K562 (cell line): ENCODE measurements at regions not wholly inside any gene's neighbourhood (a gene's known extent, or its start where the extent isn't known, plus 50 kb on each side); places are given as distances from the start of the nearest gene placed in this dataset.

Experiments used
- ATAC-seq: fragments of 200-7000 bp; cut with Tn5 transposase; 3 replicates; pipeline ENCODE4 v1.9.1; 2020; ENCODE audit warnings: moderate library complexity
- BruUV-seq: library from RNA; stranded (reverse); fragments of 400-500 nt; replicated peaks from 2 replicates; lab custom pipeline; 2021; lab: Mats Ljungman, UMichigan
- CTCF ChIA-PET: fragments of 300-600 bp; formaldehyde crosslinking; extraction: SDS; loops from one replicate; lab custom pipeline; 2021; ENCODE audit warnings: low intra/inter-chr PET ratio; lab: Yijun Ruan, JAX
- POLR2A ChIA-PET: fragments of 300-600, 350-650 bp; sonication (Branson Sonifier 250); formaldehyde crosslinking; extraction: SDS; loops from one replicate; lab custom pipeline; 2021; ENCODE audit warnings: antibody characterized with exemption, inconsistent platforms; lab: Yijun Ruan, JAX
- DNase-seq, 4 experiments: peaks; one replicate each; pipeline versions ENCODE4 v3.0.0 to v3.0.0-alpha.2; 2011 to 2018; ENCODE audit warnings: low spot score in 3 of 4, mixed read lengths in 3 of 4; ENCODE audit errors: extremely low read depth in 1 of 4
- FAIRE-seq: peaks from 2 replicates; lab custom pipeline; 2011; peaks lifted over from hg19 to GRCh38; lab: Jason Lieb, UNC
- H2AFZ ChIP-seq: 2 replicates; pipeline ENCODE4 v1.6.0; 2011; ENCODE audit warnings: low read depth, low read length, control low read depth, inconsistent platforms
- H3K27ac ChIP-seq: fragments of 200-600 bp; 3 replicates; pipeline ENCODE4 v1.8.0; 2011; ENCODE audit warnings: low read depth, mild to moderate bottlenecking, control low read depth, inconsistent platforms, low read length, moderate library complexity, mixed read lengths; ENCODE audit errors: extremely low read depth
- H3K27me3 ChIP-seq, 2 experiments: fragments of 300-600 bp in 1 of 2; 2 replicates in 1 of 2; 3 replicates in 1 of 2; pipeline versions ENCODE4 v1.6.0 to v1.8.0; 2011; ENCODE audit warnings: inconsistent platforms in 2 of 2, low read length in 2 of 2, mild to moderate bottlenecking in 1 of 2, mixed read lengths in 1 of 2, moderate library complexity in 1 of 2; ENCODE audit not compliant: control insufficient read depth in 2 of 2, insufficient read depth in 2 of 2
- H3K36me3 ChIP-seq: fragments of 300-600 bp; 3 replicates; pipeline ENCODE4 v1.8.0; 2011; ENCODE audit warnings: mild to moderate bottlenecking, low read length, inconsistent platforms; ENCODE audit not compliant: control insufficient read depth, insufficient read depth
- H3K4me1 ChIP-seq, 2 experiments: fragments of 200-600 bp in 1 of 2; replicated peaks in 1 of 2; 2 replicates in 1 of 2; 3 replicates in 1 of 2; pipeline versions ENCODE4 v1.5.1 to v1.8.0; 2011; ENCODE audit warnings: inconsistent platforms in 2 of 2, low read length in 2 of 2, mild to moderate bottlenecking in 1 of 2, mixed read lengths in 1 of 2, moderate library complexity in 1 of 2; ENCODE audit not compliant: control insufficient read depth in 2 of 2, insufficient read depth in 2 of 2
- H3K4me2 ChIP-seq: 2 replicates; pipeline ENCODE4 v1.6.1; 2011; ENCODE audit warnings: low read length, control low read depth, inconsistent platforms, mixed read lengths; ENCODE audit not compliant: insufficient read depth
- H3K4me3 ChIP-seq: fragments of 200-600 bp; sonication (generic), shearing (Covaris generic); 2 replicates; pipeline ENCODE4 v1.5.1; 2016; ENCODE audit warnings: control low read depth, inconsistent platforms
- H3K79me2 ChIP-seq: fragments of 200-600 bp; 3 replicates; pipeline ENCODE4 v1.8.0; 2011; ENCODE audit warnings: low read length, inconsistent platforms; ENCODE audit not compliant: control insufficient read depth, insufficient read depth
- H3K9ac ChIP-seq, 2 experiments: 2 replicates each; pipeline versions ENCODE4 v1.6.0 to v1.6.1; 2011; ENCODE audit warnings: low read depth in 2 of 2, low read length in 2 of 2, control low read depth in 1 of 2, inconsistent platforms in 1 of 2, mild to moderate bottlenecking in 1 of 2, mixed read lengths in 1 of 2; ENCODE audit not compliant: insufficient read depth in 1 of 2
- H3K9me1 ChIP-seq: one replicate; pipeline ENCODE4 v1.6.0; 2011; ENCODE audit warnings: inconsistent platforms, mild to moderate bottlenecking, low read length, moderate library complexity; ENCODE audit not compliant: control insufficient read depth, insufficient read depth
- H3K9me3 ChIP-seq: replicated peaks from 2 replicates; pipeline ENCODE4 v1.5.1; 2011; ENCODE audit warnings: low read depth, low read length, inconsistent platforms; ENCODE audit not compliant: control insufficient read depth, insufficient read depth
- H4K20me1 ChIP-seq: replicated peaks from 2 replicates; pipeline ENCODE4 v1.6.1; 2011; ENCODE audit warnings: low read length, inconsistent platforms, mixed read lengths; ENCODE audit not compliant: control insufficient read depth, insufficient read depth
- BRF2 ChIP-seq: IDR thresholded peaks from 3 replicates; pipeline ENCODE4 v1.6.1; 2011; ENCODE audit warnings: borderline replicate concordance, mild to moderate bottlenecking; ENCODE audit not compliant: insufficient read length, insufficient read depth
- CAMTA2 ChIP-seq: fragments of 250-450 bp; sonication (Bioruptor Pico); conservative IDR thresholded peaks from 2 replicates; pipeline ENCODE4 v1.5.1; 2022
- NEUROD1 ChIP-seq: fragments of 150-350 bp; IDR thresholded peaks from 2 replicates; pipeline ENCODE4 v1.6.1; 2014; ENCODE audit warnings: borderline replicate concordance, low read length, low read depth; ENCODE audit not compliant: partially characterized antibody
- TRIM24 ChIP-seq, 2 experiments: fragments of 450-650 bp; IDR thresholded peaks; 2 replicates each; pipeline ENCODE4 v1.6.1; 2016
- USF1 ChIP-seq: sonication (generic); formaldehyde crosslinking; IDR thresholded peaks from 2 replicates; pipeline ENCODE4 v1.9.0; 2022; ENCODE audit warnings: mild to moderate bottlenecking, missing genetic modification reagents
- ZNF24 ChIP-seq: fragments of 450-650 bp; IDR thresholded peaks from 2 replicates; pipeline ENCODE4 v1.6.1; 2016
- WGBS: fragments of 100-300 bp; shearing (Covaris generic); methylation state at CpG from one replicate; pipeline ENCODE4 v1.1.6; 2016; ENCODE audit warnings: low coverage, mixed read lengths; ENCODE audit not compliant: insufficient coverage; ENCODE audit errors: missing lambda C conversion rate; 5-methylcytosine and 5-hydroxymethylcytosine counted together
- in situ Hi-C: fragments of 300-500 bp; cut with MboI; formaldehyde crosslinking; loops from 4 replicates; pipeline ENCODE4 v1.15.0; 2018; ENCODE audit warnings: inconsistent platforms, mixed read lengths
- intact Hi-C: fragments of 100-400 bp; cut with micrococcal nuclease; formaldehyde crosslinking; loops from 2 replicates; pipeline ENCODE4 v1.14.2; 2022
- TF ChIP-seq, protein P1 (sequence below): fragments of 450-650 bp; IDR thresholded peaks from 2 replicates; pipeline ENCODE4 v1.6.1; 2017; ENCODE audit warnings: antibody characterized with exemption
- TF ChIP-seq, protein P2 (sequence below): fragments of 450-650 bp; formaldehyde crosslinking; IDR thresholded peaks from 2 replicates; pipeline ENCODE4 v1.4.0; 2022; ENCODE audit warnings: missing genetic modification characterization
- TF ChIP-seq, protein P3 (sequence below), 2 experiments: fragments of 450-650 bp; IDR thresholded peaks; 2 replicates each; pipeline ENCODE4 v1.6.1; 2018; ENCODE audit warnings: mild to moderate bottlenecking in 2 of 2, low read depth in 1 of 2; ENCODE audit not compliant: partially characterized antibody in 2 of 2
- TF ChIP-seq, protein P4 (sequence below): sonication (generic); formaldehyde crosslinking; IDR thresholded peaks from 2 replicates; pipeline ENCODE4 v1.8.0; 2022; ENCODE audit warnings: mild to moderate bottlenecking, missing genetic modification reagents

- intact Hi-C loops (loop anchor here (5.0 to 10.0 kb wide), 2 partner anchors 230 to 557 kb away; no protein-coding TSS in a partner anchor), in situ Hi-C loops (no loop called here)
- no peak overlapping the region for H3K9ac ChIP-seq
- ChIA-PET POLR2A (no interaction called here), CTCF (interaction anchor here (1.4 kb wide), 1 partner anchor 241 kb away, joined by 6 read pairs; no protein-coding TSS in a partner anchor)
- H3K27ac ChIP-seq: no peak overlapping the region
- DNase-seq (no peak), FAIRE-seq (no peak), ATAC-seq (no peak)
- H3K9me3 ChIP-seq: no peaks in the 10 kb centered on the region
- TF ChIP-seq, protein P1, sequence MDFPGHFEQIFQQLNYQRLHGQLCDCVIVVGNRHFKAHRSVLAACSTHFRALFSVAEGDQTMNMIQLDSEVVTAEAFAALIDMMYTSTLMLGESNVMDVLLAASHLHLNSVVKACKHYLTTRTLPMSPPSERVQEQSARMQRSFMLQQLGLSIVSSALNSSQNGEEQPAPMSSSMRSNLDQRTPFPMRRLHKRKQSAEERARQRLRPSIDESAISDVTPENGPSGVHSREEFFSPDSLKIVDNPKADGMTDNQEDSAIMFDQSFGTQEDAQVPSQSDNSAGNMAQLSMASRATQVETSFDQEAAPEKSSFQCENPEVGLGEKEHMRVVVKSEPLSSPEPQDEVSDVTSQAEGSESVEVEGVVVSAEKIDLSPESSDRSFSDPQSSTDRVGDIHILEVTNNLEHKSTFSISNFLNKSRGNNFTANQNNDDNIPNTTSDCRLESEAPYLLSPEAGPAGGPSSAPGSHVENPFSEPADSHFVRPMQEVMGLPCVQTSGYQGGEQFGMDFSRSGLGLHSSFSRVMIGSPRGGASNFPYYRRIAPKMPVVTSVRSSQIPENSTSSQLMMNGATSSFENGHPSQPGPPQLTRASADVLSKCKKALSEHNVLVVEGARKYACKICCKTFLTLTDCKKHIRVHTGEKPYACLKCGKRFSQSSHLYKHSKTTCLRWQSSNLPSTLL: no peak
- TF ChIP-seq BRF2: no peak
- TF ChIP-seq USF1 (CRISPR knock-in tag): no peak
- no peak for TF ChIP-seq TRIM24 (IDR thresholded peaks at IDR 0.05)
- TF ChIP-seq, protein P2, sequence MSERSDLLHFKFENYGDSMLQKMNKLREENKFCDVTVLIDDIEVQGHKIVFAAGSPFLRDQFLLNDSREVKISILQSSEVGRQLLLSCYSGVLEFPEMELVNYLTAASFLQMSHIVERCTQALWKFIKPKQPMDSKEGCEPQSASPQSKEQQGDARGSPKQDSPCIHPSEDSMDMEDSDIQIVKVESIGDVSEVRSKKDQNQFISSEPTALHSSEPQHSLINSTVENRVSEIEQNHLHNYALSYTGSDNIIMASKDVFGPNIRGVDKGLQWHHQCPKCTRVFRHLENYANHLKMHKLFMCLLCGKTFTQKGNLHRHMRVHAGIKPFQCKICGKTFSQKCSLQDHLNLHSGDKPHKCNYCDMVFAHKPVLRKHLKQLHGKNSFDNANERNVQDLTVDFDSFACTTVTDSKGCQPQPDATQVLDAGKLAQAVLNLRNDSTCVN (CRISPR knock-in tag): no peak
- no peak for TF ChIP-seq ZNF24
- TF ChIP-seq, protein P3, sequence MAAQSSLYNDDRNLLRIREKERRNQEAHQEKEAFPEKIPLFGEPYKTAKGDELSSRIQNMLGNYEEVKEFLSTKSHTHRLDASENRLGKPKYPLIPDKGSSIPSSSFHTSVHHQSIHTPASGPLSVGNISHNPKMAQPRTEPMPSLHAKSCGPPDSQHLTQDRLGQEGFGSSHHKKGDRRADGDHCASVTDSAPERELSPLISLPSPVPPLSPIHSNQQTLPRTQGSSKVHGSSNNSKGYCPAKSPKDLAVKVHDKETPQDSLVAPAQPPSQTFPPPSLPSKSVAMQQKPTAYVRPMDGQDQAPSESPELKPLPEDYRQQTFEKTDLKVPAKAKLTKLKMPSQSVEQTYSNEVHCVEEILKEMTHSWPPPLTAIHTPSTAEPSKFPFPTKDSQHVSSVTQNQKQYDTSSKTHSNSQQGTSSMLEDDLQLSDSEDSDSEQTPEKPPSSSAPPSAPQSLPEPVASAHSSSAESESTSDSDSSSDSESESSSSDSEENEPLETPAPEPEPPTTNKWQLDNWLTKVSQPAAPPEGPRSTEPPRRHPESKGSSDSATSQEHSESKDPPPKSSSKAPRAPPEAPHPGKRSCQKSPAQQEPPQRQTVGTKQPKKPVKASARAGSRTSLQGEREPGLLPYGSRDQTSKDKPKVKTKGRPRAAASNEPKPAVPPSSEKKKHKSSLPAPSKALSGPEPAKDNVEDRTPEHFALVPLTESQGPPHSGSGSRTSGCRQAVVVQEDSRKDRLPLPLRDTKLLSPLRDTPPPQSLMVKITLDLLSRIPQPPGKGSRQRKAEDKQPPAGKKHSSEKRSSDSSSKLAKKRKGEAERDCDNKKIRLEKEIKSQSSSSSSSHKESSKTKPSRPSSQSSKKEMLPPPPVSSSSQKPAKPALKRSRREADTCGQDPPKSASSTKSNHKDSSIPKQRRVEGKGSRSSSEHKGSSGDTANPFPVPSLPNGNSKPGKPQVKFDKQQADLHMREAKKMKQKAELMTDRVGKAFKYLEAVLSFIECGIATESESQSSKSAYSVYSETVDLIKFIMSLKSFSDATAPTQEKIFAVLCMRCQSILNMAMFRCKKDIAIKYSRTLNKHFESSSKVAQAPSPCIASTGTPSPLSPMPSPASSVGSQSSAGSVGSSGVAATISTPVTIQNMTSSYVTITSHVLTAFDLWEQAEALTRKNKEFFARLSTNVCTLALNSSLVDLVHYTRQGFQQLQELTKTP (IDR thresholded peaks at IDR 0.05; ENCODE audit: low read depth in 1 of 2, partially characterized antibody in 2 of 2): no peak
- no peak for TF ChIP-seq NEUROD1
- no peak for TF ChIP-seq CAMTA2 (CRISPR knock-in tag)
- TF ChIP-seq, protein P4, sequence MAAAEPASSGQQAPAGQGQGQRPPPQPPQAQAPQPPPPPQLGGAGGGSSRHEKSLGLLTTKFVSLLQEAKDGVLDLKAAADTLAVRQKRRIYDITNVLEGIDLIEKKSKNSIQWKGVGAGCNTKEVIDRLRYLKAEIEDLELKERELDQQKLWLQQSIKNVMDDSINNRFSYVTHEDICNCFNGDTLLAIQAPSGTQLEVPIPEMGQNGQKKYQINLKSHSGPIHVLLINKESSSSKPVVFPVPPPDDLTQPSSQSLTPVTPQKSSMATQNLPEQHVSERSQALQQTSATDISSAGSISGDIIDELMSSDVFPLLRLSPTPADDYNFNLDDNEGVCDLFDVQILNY: no peak
- no TSS peak for BruUV-seq
- H3K4me2 ChIP-seq: no peak overlapping the region
- H2AFZ ChIP-seq: no peak overlapping the region
- no peaks in the 10 kb centered on the region for H3K79me2 ChIP-seq
- H3K4me1 ChIP-seq: no peaks in the 10 kb centered on the region
- no peak overlapping the region for H3K4me3 ChIP-seq
- H3K27me3 ChIP-seq: peaks cover 15 to 37% of the 10 kb centered on the region in 2 experiments; a peak in 4 of 5 replicates
- H4K20me1 ChIP-seq: peaks cover 6% of the 10 kb centered on the region
- no peaks in the 10 kb centered on the region for H3K9me1 ChIP-seq
- 0% methylated on average over 7 of the region's 7 CpGs for WGBS
- H3K36me3 ChIP-seq: no peaks in the 10 kb centered on the region
Observed at GRCh38 chr4:153087671-153088194, 116.5 kb upstream of the TRIM2 start.
